Caco-2 (cell line): ENCODE measurements at regions not wholly inside any gene's neighbourhood (a gene's known extent, or its start where the extent isn't known, plus 50 kb on each side); places are given as distances from the start of the nearest gene placed in this dataset.

Source experiments
- BruUV-seq: library from RNA; stranded (reverse); fragments of 400-500 nt; replicated peaks from 2 replicates; lab custom pipeline; 2021; lab: Mats Ljungman, UMichigan
- CTCF ChIA-PET: fragments of 300-600 bp; sonication (Branson Sonifier 250); formaldehyde crosslinking; loops from one replicate; lab custom pipeline; 2022; ENCODE audit warnings: antibody characterized with exemption; lab: Charles Lee
- POLR2A ChIA-PET: fragments of 300-600 bp; sonication (Branson Sonifier 250); formaldehyde crosslinking; loops from one replicate; lab custom pipeline; 2022; ENCODE audit warnings: antibody characterized with exemption; lab: Charles Lee
- DNase-seq, 2 experiments: peaks; one replicate each; pipeline versions ENCODE4 v3.0.0 to v3.0.0-alpha.2; 2020 to 2022
- H3K27me3 ChIP-seq: replicated peaks from 2 replicates; pipeline ENCODE4 v1.6.0; 2011; ENCODE audit warnings: low read length; ENCODE audit not compliant: control insufficient read depth, insufficient read depth
- H3K36me3 ChIP-seq: 2 replicates; pipeline ENCODE4 v1.5.1; 2011; ENCODE audit warnings: low read length; ENCODE audit not compliant: control insufficient read depth, insufficient read depth
- H3K4me1 ChIP-seq: fragments of 250-450 bp; sonication (Bioruptor Pico); 2 replicates; pipeline ENCODE4 v1.5.1; 2020; ENCODE audit warnings: mild to moderate bottlenecking
- H3K4me3 ChIP-seq: 2 replicates; pipeline ENCODE4 v1.5.1; 2011; ENCODE audit warnings: low read depth, mild to moderate bottlenecking, control low read depth, low read length
- H3K9me3 ChIP-seq: fragments of 250-450 bp; sonication (Bioruptor Pico); 2 replicates; pipeline ENCODE4 v1.5.1; 2020; ENCODE audit warnings: mild to moderate bottlenecking, moderate library complexity
- H3K27ac Mint-ChIP-seq: one replicate; pipeline ENCODE4 v1.8.0; 2022; ENCODE audit warnings: mixed read lengths; ENCODE audit not compliant: unreplicated experiment
- H3K27me3 Mint-ChIP-seq: one replicate; pipeline ENCODE4 v1.8.0; 2022; ENCODE audit warnings: mixed read lengths; ENCODE audit not compliant: insufficient read depth, unreplicated experiment
- H3K36me3 Mint-ChIP-seq: one replicate; pipeline ENCODE4 v1.8.0; 2022; ENCODE audit warnings: mild to moderate bottlenecking, mixed read lengths; ENCODE audit not compliant: insufficient read depth, unreplicated experiment
- H3K4me1 Mint-ChIP-seq: one replicate; pipeline ENCODE4 v1.8.0; 2022; ENCODE audit warnings: low read depth, mixed read lengths; ENCODE audit not compliant: unreplicated experiment
- H3K4me3 Mint-ChIP-seq: one replicate; pipeline ENCODE4 v1.8.0; 2022; ENCODE audit warnings: mild to moderate bottlenecking, moderate library complexity, mixed read lengths; ENCODE audit not compliant: unreplicated experiment
- H3K9me3 Mint-ChIP-seq: one replicate; pipeline ENCODE4 v1.8.0; 2022; ENCODE audit warnings: mixed read lengths; ENCODE audit not compliant: unreplicated experiment
- intact Hi-C: fragments of 100-400 bp; cut with micrococcal nuclease; formaldehyde crosslinking; loops from one replicate; pipeline ENCODE4 v1.10.0; 2022; ENCODE audit not compliant: unreplicated experiment
- TF ChIP-seq, protein P1 (sequence below), 2 experiments: fragments of 200-600 bp in 1 of 2; IDR thresholded peaks; 1 replicate in 1 of 2; 2 replicates in 1 of 2; pipeline versions ENCODE4 v1.5.1 to v1.8.0; 2011 to 2022; ENCODE audit warnings: antibody characterized with exemption in 1 of 2, control low read depth in 1 of 2, inconsistent platforms in 1 of 2, low read depth in 1 of 2, low read length in 1 of 2, mild to moderate bottlenecking in 1 of 2, moderate library complexity in 1 of 2; ENCODE audit not compliant: insufficient read depth in 1 of 2, severe bottlenecking in 1 of 2, unreplicated experiment in 1 of 2

DNA sequence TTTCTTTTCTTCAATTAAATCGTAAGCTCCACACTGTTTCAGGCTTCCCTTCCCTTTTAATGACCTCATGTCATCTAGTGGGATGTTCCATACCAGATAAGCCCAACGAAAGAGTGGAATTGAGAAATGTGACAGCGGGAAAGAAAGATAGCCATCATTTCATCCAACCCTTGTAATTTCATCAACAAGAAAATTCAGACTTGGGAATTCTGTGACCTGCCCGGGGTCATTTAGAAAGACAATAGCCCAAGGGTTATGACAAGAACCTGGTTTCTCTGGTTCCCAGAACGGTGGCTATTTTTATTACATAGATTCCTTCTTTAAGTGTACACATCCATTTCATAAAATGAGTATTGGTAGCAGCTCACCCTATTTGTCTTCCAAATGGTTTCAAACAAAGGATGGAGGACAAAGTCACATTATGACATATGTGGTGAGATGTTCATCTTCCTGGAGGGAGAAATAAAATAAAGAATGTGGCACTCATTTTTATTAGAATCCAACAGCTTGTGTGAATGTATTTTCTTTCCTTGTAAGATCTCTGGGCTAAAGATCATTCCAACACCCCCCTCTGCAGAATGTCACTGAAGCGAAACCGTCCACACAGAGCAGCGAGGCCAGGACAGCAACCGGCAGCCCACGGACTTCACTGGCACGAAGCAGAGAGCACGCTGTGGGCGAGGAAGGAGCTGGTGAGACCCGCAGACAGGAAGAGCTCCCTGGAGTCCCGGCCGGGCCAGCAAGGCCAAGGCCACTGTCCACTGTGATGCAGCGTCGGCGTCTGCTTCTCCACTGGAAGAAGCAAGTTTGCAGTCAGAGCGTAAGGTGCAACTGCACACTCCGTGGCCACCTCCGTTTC lies 199.9 kb downstream of the KLF6 start:
- no peak overlapping the region for H3K4me3 Mint-ChIP-seq
- no peaks in the 10 kb centered on the region for H3K27me3 ChIP-seq
- TF ChIP-seq, protein P1, sequence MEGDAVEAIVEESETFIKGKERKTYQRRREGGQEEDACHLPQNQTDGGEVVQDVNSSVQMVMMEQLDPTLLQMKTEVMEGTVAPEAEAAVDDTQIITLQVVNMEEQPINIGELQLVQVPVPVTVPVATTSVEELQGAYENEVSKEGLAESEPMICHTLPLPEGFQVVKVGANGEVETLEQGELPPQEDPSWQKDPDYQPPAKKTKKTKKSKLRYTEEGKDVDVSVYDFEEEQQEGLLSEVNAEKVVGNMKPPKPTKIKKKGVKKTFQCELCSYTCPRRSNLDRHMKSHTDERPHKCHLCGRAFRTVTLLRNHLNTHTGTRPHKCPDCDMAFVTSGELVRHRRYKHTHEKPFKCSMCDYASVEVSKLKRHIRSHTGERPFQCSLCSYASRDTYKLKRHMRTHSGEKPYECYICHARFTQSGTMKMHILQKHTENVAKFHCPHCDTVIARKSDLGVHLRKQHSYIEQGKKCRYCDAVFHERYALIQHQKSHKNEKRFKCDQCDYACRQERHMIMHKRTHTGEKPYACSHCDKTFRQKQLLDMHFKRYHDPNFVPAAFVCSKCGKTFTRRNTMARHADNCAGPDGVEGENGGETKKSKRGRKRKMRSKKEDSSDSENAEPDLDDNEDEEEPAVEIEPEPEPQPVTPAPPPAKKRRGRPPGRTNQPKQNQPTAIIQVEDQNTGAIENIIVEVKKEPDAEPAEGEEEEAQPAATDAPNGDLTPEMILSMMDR (IDR thresholded peaks at IDR 0.05; ENCODE audit: insufficient read depth in 1 of 2, low read depth in 1 of 2, low read length in 1 of 2, severe bottlenecking in 1 of 2, unreplicated experiment in 1 of 2) = no peak
- ChIA-PET POLR2A (no interaction called here), CTCF (no interaction called here)
- BruUV-seq = no TSS peak
- H3K4me1 ChIP-seq = no peaks in the 10 kb centered on the region
- no peaks in the 10 kb centered on the region for H3K36me3 ChIP-seq
- H3K4me1 Mint-ChIP-seq = no peaks in the 10 kb centered on the region
- DNase-seq = no peak
- no peak overlapping the region for H3K4me3 ChIP-seq
- intact Hi-C loops = no loop called here
- H3K9me3 ChIP-seq = no peaks in the 10 kb centered on the region
- no peak overlapping the region for H3K27ac Mint-ChIP-seq
- H3K36me3 Mint-ChIP-seq = no peaks in the 10 kb centered on the region
- no peaks in the 10 kb centered on the region for H3K9me3 Mint-ChIP-seq
- H3K27me3 Mint-ChIP-seq = no peaks in the 10 kb centered on the region

DNA sequence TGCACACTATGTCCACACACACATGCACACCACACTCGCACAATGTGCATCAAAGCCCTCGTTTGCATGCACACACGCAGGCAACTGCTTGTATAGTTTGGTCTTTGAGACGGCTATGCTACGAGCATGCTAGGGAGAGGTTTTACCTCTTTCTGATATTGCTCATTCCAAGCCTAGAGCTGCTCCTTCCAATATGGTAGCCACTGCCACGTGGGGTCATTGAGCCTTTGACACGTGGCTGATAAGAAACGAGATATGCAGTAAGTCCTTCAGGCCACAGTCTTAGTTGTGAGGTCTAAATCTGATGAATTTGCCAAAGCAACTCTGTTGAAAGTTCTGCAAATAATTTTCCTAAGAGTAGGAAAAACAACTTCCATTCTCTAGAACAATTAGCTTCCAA lies 204.4 kb downstream of the KLF6 start:
- TF ChIP-seq, protein P1 (IDR thresholded peaks at IDR 0.05; ENCODE audit: insufficient read depth in 1 of 2, low read depth in 1 of 2, low read length in 1 of 2, severe bottlenecking in 1 of 2, unreplicated experiment in 1 of 2) = no peak
- H3K36me3 ChIP-seq = no peaks in the 10 kb centered on the region
- no peak overlapping the region for H3K4me3 ChIP-seq
- H3K9me3 Mint-ChIP-seq = peaks cover 16% of the 10 kb centered on the region
- intact Hi-C loops = no loop called here
- POLR2A ChIA-PET = no interaction called here
- no peak overlapping the region for H3K4me3 Mint-ChIP-seq
- BruUV-seq = no TSS peak
- H3K36me3 Mint-ChIP-seq = no peaks in the 10 kb centered on the region
- no peak for DNase-seq
- H3K27me3 ChIP-seq = no peaks in the 10 kb centered on the region
- no peak overlapping the region for H3K27ac Mint-ChIP-seq
- no peaks in the 10 kb centered on the region for H3K27me3 Mint-ChIP-seq
- CTCF ChIA-PET = no interaction called here
- H3K4me1 Mint-ChIP-seq = no peaks in the 10 kb centered on the region
- no peaks in the 10 kb centered on the region for H3K9me3 ChIP-seq
- H3K4me1 ChIP-seq = no peaks in the 10 kb centered on the region

DNA sequence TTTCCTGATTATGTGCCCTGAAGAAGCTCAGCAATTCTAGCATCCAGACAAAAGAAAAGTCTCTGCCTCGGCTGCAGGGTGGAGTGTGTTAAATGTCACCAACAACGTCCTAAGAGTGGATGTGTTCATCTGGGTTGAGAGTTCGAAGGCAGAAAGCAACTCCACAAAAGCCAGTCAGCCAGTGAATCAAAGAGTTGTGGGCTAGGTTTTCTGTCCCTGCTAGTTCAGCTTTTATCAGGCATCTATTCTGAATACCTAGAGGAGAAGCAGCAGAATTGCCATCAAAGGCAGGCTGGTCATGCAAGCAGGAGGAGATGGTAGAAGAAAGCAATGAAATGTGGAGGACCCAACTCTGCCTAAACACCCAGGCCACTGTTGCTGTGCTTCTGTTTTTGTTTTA lies 205.2 kb downstream of the KLF6 start:
- no peaks in the 10 kb centered on the region for H3K27me3 Mint-ChIP-seq
- H3K36me3 Mint-ChIP-seq = no peaks in the 10 kb centered on the region
- no TSS peak for BruUV-seq
- no peak for DNase-seq
- POLR2A ChIA-PET = no interaction called here
- H3K4me1 Mint-ChIP-seq = no peaks in the 10 kb centered on the region
- TF ChIP-seq, protein P1 (IDR thresholded peaks at IDR 0.05; ENCODE audit: insufficient read depth in 1 of 2, low read depth in 1 of 2, low read length in 1 of 2, severe bottlenecking in 1 of 2, unreplicated experiment in 1 of 2) = no peak
- peaks cover 16% of the 10 kb centered on the region for H3K9me3 Mint-ChIP-seq
- no peaks in the 10 kb centered on the region for H3K9me3 ChIP-seq
- no peaks in the 10 kb centered on the region for H3K27me3 ChIP-seq
- H3K4me3 Mint-ChIP-seq = no peak overlapping the region
- H3K4me3 ChIP-seq = no peak overlapping the region
- intact Hi-C loops = no loop called here
- no peak overlapping the region for H3K27ac Mint-ChIP-seq
- H3K4me1 ChIP-seq = no peaks in the 10 kb centered on the region
- CTCF ChIA-PET = no interaction called here
- H3K36me3 ChIP-seq = no peaks in the 10 kb centered on the region
